RWPE1 (cell line): ENCODE measurements at regions not wholly inside any gene's neighbourhood (a gene's known extent, or its start where the extent isn't known, plus 50 kb on each side); places are given as distances from the start of the nearest gene placed in this dataset.
"Not testable (repeated sequence)": the region's sequence is repeated elsewhere in the genome, so short reads cannot be mapped to it uniquely, and the experiment has no call there.

ENCODE experiments used
- CTCF ChIA-PET: fragments of 350-600 bp; sonication (Branson Sonifier 250); formaldehyde crosslinking; extraction: SDS; loops from one replicate; lab custom pipeline; 2021; lab: Yijun Ruan, JAX
- POLR2A ChIA-PET: fragments of 400-600 bp; formaldehyde crosslinking; extraction: SDS; loops from one replicate; lab custom pipeline; 2020; ENCODE audit warnings: antibody characterized with exemption; ENCODE audit not compliant: low non-redundant PET; lab: Yijun Ruan, JAX
- DNase-seq: peaks from one replicate; pipeline ENCODE4 v3.0.0; 2012; ENCODE audit warnings: low spot score
- H3K27ac ChIP-seq: fragments of 450-650 bp; 2 replicates; pipeline ENCODE4 v1.5.1; 2017
- TF ChIP-seq, protein P1 (sequence below): fragments of 450-650 bp; conservative IDR thresholded peaks from 2 replicates; pipeline ENCODE4 v1.5.1; 2017; ENCODE audit warnings: low read depth, mild to moderate bottlenecking

DNA sequence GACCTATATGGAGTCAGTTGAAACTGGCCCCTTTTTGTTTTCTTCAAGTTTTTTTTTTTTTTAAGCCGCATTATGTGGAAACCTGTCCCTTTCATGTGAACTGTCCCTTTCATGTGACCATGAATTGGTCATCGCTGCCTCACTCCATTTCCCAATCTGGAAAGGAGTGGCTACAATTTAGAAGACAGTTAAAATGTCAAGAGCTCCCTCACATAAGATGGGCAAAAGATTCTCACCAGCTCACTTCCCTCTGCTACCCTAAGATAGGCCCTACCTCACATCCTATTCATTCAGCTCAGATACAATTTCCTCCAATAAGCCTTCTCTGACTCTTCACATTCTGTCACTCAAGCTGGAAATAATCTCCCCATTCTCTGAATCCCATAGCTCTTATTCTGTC lies 111.3 kb upstream of the BCL6 start:
- CTCF ChIA-PET: interaction anchor here (0.9 kb wide), 1 partner anchor 20 kb away, joined by 3 read pairs; no protein-coding TSS in a partner anchor
- TF ChIP-seq, protein P1, sequence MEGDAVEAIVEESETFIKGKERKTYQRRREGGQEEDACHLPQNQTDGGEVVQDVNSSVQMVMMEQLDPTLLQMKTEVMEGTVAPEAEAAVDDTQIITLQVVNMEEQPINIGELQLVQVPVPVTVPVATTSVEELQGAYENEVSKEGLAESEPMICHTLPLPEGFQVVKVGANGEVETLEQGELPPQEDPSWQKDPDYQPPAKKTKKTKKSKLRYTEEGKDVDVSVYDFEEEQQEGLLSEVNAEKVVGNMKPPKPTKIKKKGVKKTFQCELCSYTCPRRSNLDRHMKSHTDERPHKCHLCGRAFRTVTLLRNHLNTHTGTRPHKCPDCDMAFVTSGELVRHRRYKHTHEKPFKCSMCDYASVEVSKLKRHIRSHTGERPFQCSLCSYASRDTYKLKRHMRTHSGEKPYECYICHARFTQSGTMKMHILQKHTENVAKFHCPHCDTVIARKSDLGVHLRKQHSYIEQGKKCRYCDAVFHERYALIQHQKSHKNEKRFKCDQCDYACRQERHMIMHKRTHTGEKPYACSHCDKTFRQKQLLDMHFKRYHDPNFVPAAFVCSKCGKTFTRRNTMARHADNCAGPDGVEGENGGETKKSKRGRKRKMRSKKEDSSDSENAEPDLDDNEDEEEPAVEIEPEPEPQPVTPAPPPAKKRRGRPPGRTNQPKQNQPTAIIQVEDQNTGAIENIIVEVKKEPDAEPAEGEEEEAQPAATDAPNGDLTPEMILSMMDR: no peak
- no peak for DNase-seq
- no peak overlapping the region for H3K27ac ChIP-seq
- POLR2A ChIA-PET: no interaction called here

DNA sequence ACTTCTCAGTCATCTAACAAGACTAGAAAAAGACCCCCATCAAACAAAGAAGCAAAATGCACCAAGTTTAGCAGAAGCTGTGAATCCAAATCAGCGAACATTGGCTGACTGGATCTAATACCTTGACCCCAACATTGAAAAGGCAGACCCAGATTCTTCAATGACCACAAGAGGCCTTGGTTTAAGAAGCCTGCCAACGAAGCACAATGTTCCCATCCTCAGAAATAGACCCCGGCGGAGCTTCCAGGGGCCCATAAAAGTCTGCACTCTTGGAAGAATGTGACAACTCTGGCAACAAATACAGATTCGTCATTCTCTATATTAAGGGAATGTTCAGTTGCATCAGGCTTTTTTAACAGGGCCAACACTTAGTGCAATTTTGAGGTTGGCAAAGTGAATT lies 112.8 kb upstream of the BCL6 start:
- TF ChIP-seq, protein P1: no peak
- no peak overlapping the region for H3K27ac ChIP-seq
- ChIA-PET POLR2A (no interaction called here), CTCF (interaction anchor here (0.6 to 1.1 kb wide), 2 partner anchors 103 to 110 kb away, joined by 3 read pairs; no protein-coding TSS in a partner anchor)
- DNase-seq: no peak

DNA sequence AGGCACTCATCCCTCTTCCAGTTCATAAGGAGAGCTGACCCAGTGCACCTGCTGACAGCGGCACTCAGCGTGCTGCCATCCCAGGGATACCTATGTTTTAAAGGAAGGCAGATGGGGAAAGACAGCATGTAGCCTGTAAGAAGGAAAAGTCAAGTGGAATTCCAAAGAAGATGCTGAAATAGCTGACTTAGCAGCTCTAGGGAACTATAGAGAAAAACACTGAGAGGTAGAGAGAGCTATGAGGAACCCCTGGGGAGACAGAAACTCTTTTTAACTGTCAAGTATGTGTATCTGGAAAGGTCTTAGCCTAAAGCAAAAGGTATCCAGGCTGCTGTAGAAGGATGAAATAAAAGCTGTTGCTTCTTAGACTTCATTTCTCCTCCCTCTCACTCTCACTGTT lies 113.4 kb upstream of the BCL6 start:
- DNase-seq: no peak
- ChIA-PET CTCF (interaction anchor here (0.6 kb wide), 1 partner anchor 212 kb away, joined by 4 read pairs; no protein-coding TSS in a partner anchor), POLR2A (no interaction called here)
- no peak overlapping the region for H3K27ac ChIP-seq
- TF ChIP-seq, protein P1: no peak

DNA sequence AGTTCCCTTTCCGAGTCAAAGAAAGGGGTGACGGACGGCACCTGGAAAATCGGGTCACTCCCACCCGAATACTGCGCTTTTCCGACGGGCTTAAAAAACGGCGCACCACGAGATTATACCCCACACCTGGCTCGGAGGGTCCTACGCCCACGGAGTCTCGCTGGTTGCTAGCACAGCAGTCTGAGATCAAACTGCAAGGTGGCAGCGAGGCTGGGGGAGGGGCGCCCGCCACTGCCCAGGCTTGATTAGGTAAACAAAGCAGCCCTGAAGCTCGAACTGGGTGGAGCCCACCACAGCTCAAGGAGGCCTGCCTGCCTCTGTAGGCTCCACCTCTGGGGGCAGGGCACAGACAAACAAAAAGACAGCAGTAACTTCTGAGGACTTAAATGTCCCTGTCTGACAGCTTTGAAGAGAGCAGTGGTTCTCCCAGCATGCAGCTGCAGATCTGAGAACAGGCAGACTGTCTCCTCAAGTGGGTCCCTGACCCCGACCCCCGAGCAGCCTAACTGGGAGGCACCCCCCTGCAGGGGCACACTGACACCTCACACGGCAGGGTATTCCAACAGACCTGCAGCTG lies 117.5 kb upstream of the BCL6 start:
- POLR2A ChIA-PET, DNase-seq, CTCF ChIA-PET: not testable (repeated sequence)
- H3K27ac ChIP-seq: peak overlapping the region; percentile 60

DNA sequence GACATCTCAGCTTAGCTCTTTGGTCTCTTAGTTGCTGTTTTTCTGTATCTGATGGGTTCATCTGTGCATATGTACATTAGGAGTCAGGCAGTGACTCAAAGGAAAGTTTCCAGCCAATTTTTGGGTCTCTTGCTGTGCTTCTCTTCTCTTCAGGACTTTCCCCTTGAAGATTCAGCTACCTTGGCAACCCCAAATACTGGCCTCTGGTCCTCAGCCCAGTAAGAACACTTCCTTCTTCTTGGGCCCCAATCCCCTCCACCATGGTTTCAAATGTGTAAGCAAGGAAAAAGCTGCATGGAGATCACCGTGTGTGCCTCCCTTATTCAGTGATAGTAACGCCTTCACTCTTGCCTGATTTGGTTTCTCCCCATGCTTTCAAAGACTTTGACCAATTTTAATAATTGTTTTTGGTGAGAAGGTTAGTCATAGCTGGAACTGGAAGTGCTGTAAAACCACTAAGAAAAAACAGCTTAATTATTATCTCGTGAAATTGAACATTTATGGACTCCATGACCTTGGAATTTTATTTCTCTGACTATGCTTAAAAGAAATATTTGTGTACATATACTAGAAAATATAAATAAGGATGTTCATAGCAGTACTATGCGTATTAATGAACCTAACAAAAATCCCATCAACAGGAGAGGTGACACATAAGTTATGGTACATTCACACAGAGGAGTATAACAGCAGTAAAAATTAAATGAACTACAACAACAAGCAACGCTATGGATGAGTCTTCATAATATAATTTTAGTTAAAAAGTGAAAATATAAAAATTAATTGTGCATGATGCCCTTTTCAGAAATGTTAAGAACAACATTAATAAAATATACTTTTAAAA lies 125.3 kb upstream of the BCL6 start:
- no peak for DNase-seq
- TF ChIP-seq, protein P1: no peak
- ChIA-PET POLR2A (no interaction called here), CTCF (no interaction called here)
- H3K27ac ChIP-seq: no peak overlapping the region

DNA sequence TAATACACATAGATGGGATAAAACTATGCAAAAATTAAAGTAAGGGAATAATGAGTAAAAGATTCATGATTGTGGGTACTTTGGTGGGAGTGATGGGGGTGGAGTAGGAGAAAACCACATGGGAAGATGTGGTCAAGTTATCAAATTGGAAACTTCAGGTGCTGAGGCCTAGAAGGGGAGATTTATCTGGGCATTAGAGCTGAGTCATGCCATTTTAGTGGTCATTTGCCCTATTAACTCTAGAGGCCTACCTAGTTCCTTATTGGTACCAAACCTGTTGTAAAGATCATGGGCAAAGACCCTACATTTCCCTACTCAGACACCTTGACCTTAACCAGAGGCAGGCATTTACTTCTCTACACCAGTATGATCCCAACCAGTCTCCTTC lies 125.9 kb upstream of the BCL6 start:
- ChIA-PET POLR2A (no interaction called here), CTCF (interaction anchor here (0.6 kb wide), 1 partner anchor 373 kb away, joined by 5 read pairs; no protein-coding TSS in a partner anchor)
- no peak for DNase-seq
- TF ChIP-seq, protein P1: no peak
- no peak overlapping the region for H3K27ac ChIP-seq

DNA sequence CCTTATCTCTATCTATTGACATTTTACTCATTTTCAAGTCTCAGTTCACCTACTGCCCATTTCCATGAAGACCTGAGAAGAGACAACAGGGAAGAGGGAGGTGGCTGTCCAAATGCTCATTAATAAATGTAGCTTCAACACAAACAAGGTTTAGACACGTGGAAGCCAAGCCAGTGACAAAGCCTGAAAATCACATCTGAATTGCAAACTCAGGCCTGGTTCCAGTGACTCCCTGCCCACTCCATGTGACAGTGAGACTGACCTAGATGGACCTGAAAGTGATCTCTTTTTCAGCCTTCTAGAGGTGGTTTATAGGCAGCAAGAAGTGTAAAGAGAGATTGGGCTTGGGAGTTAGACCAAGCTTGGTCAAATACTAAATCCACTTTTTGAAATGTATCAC lies 126.6 kb upstream of the BCL6 start:
- TF ChIP-seq, protein P1: no peak
- CTCF ChIA-PET: interaction anchor here (0.6 kb wide), 1 partner anchor 374 kb away, joined by 5 read pairs; no protein-coding TSS in a partner anchor
- no peak for DNase-seq
- no peak overlapping the region for H3K27ac ChIP-seq
- POLR2A ChIA-PET: no interaction called here
